Activated naive CD4-positive, alpha-beta T cell treated with anti-CD3 and anti-CD28 coated beads, Interleukin-2, amount 50 U/mL, for 24 hours (primary cell): ENCODE measurements at regions not wholly inside any gene's neighbourhood (a gene's known extent, or its start where the extent isn't known, plus 50 kb on each side); places are given as distances from the start of the nearest gene placed in this dataset.
"Not testable (repeated sequence)": the region's sequence is repeated elsewhere in the genome, so short reads cannot be mapped to it uniquely, and the experiment has no call there.

Source experiments
- H3K27ac Mint-ChIP-seq: one replicate; pipeline ENCODE4 v1.8.0; 2021; ENCODE audit warnings: mild to moderate bottlenecking, mixed read lengths
- H3K27me3 Mint-ChIP-seq: one replicate; pipeline ENCODE4 v1.8.0; 2021; ENCODE audit warnings: mixed read lengths
- H3K36me3 Mint-ChIP-seq: one replicate; pipeline ENCODE4 v1.8.0; 2021; ENCODE audit warnings: mixed read lengths
- H3K4me1 Mint-ChIP-seq: one replicate; pipeline ENCODE4 v1.8.0; 2021; ENCODE audit warnings: mixed read lengths
- H3K4me3 Mint-ChIP-seq: one replicate; pipeline ENCODE4 v1.8.0; 2021; ENCODE audit warnings: mild to moderate bottlenecking, mixed read lengths
- H3K9me3 Mint-ChIP-seq: one replicate; pipeline ENCODE4 v1.8.0; 2021; ENCODE audit warnings: mixed read lengths

DNA sequence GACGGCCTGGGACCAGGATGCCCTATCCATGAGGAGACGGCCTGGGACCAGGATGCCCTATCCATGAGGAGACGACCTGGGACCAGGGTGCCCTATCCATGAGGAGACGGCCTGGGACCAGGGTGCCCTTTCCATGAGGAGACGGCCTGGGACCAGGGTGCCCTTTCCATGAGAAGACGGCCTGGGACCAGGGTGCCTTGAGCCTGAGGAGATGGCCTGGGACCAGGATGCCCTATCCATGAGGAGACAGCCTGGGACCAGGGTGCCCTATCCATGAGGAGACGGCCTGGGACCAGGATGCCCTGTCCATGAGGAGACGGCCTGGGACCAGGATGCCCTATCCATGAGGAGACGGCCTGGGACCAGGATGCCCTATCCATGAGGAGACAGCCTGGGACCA lies 58.6 kb upstream of the VIPR2 start:
- H3K4me1 Mint-ChIP-seq: peaks cover 12% of the 10 kb centered on the region
- H3K36me3 Mint-ChIP-seq, H3K27ac Mint-ChIP-seq, H3K9me3 Mint-ChIP-seq, H3K27me3 Mint-ChIP-seq, H3K4me3 Mint-ChIP-seq: not testable (repeated sequence)

DNA sequence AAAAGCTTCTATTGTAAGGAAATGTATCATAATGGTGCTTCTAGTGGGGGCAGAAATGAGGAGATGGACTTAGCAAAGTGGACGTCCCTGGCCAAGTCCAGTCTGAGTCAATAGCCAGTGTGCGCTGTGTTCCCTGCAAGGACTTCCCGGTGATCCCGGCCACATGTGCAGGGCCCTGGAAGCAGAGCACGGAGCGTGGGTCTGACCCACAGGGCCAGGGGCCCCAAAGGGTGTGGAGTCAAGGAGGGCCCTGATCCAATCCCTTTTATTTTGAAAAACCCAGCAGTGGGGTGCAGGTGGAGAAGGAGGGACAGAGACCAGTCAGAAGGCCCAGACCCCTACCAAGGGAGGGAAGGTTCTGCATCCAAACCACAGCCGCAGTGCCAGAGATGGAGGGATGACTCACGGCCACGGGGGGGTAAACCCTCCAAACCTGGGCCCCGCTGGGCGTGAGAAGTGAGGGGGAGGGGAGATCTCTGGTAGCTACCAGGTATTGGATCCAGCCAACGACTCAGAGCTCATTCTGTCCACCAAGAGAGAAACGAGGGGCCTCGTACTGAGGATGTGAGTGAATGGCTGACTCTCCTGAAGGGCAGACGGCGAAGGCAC lies 57.2 kb upstream of the VIPR2 start:
- H3K27ac Mint-ChIP-seq: no peak overlapping the region

DNA sequence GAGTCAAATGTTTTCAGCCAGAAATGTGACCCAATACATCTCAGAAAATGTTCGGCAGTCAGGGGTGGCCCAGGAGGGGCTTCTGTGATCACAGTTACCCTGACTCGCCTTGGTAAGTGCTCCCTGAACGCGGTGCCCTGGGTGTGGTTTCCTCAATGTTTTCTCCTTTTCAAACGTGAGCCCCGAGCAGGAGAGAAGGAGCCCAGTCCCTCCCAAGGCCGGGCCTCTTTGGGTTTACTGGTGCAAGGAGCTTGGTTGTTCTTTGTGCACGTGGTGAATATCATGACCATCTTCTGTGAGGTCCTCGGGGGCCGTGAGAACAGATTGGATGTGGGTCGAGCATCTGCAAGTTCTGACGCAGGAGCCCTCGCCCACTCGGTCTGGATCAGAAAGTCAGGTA lies 55.8 kb upstream of the VIPR2 start:
- Mint-ChIP-seq H3K4me1 (peaks cover 33% of the 10 kb centered on the region), H3K27ac (no peak overlapping the region), H3K36me3 (no peaks in the 10 kb centered on the region), H3K4me3 (no peak overlapping the region), H3K27me3 (no peaks in the 10 kb centered on the region), H3K9me3 (no peaks in the 10 kb centered on the region)

More for the DNA sequence above, 57.2 kb upstream of the VIPR2 start:
- Mint-ChIP-seq H3K36me3 (no peaks in the 10 kb centered on the region), H3K4me1 (peaks cover 26% of the 10 kb centered on the region), H3K9me3 (no peaks in the 10 kb centered on the region), H3K4me3 (no peak overlapping the region), H3K27me3 (no peaks in the 10 kb centered on the region)

DNA sequence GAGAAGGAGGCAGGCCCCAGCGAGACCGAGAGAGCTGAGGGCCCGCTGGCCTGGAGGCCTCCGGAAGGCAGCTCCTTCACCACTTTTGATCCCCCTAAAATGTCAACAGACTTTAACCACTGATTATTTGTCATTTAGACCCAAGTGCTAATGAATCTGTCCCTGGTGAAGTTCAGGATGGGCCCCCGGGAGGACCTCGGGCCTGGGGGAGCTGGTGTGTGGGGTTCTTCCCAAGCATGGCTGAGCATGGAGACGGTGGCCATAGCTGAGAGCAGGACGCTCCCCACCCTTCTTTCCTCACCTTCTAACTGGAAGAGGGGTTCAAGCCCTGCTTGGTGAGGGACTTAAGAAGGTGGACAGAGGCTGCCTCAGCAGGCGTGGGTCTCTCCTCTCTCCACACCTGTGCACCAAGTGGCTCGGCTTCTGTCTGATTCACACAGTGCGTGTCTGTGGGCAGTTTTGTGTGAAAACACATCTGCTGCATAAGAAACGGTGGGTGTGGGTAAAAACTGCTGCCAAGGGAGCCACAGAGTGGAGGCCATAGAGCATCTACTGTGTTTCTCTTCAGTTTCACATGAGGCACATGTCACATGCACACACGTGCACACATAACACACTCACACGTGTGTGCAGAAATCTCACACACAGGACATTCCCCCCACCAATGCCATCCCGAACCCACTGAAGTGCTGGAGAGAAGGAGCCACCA lies 53.5 kb upstream of the VIPR2 start:
- Mint-ChIP-seq H3K27ac (peak overlapping the region; percentile 86), H3K36me3 (no peaks in the 10 kb centered on the region), H3K9me3 (no peaks in the 10 kb centered on the region), H3K4me1 (peaks cover 49% of the 10 kb centered on the region), H3K4me3 (peak overlapping the region; percentile 47), H3K27me3 (no peaks in the 10 kb centered on the region)

DNA sequence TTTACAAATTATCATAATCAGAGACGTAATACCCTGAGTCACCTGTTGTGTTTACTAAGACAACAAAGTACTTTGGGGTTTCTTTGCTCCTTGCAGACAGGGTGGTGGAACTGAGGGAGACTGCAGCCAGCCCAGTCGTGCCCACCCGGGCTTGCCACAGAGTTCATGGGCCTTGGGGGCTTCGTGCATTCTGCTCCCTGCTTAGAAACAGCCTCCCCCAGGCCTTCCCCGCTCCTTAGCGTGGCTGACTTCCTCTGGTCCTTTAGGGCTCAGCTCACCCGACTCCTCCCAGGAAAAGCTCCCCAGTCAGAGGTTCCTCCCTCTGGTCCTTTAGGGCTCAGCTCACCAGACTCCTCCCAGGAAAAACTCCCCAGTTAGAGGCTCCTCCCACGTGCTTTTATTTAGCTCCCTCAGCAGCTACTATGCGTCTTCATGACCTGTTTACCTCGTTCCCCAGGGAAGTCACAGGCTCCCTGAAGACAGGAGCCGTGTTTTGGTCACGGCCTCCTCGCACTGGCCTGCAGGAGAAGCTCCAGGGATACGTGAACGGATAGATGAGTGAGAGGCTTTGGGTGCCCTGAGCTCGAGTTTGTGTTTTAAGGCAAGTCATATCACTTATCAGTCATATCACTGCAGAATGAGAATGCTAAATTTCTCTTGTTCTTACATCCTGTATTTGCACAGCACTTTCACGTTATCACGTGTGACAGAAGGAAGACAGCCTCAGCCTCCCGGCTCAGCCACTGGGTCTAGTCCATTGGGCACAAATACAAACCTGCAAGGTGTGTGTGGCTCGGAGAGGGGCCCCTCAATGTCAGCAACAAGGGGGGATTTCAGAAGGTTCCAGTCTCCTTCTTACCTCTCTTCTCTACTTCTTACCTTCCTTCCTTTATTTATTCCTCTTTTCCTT lies 52.7 kb upstream of the VIPR2 start:
- Mint-ChIP-seq H3K36me3 (no peaks in the 10 kb centered on the region), H3K27ac (peak overlapping the region; percentile 86), H3K4me3 (peak overlapping the region; percentile 70), H3K9me3 (no peaks in the 10 kb centered on the region), H3K27me3 (no peaks in the 10 kb centered on the region), H3K4me1 (peaks cover 49% of the 10 kb centered on the region)

DNA sequence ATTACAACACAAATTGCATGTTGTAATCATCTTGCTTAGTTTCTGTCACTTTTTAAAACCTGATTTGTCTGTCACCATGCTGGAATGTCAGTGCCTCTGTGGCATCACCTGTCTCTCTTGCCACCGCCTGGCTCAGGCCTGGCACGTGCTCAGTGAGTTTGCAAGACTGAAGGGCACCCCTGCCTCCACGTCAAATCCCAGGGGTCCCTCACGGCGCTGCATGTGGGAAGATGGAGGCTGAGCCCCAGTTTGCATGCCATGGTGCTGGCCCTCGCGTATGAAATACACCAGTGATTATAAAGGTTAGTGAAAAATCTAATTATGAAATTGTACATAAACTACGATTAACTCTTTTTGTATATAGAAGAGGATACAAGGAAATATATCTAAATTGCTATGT lies 51.9 kb upstream of the VIPR2 start:
- H3K27ac Mint-ChIP-seq: no peak overlapping the region
- H3K4me1 Mint-ChIP-seq: peaks cover 52% of the 10 kb centered on the region
- no peak overlapping the region for H3K4me3 Mint-ChIP-seq

DNA sequence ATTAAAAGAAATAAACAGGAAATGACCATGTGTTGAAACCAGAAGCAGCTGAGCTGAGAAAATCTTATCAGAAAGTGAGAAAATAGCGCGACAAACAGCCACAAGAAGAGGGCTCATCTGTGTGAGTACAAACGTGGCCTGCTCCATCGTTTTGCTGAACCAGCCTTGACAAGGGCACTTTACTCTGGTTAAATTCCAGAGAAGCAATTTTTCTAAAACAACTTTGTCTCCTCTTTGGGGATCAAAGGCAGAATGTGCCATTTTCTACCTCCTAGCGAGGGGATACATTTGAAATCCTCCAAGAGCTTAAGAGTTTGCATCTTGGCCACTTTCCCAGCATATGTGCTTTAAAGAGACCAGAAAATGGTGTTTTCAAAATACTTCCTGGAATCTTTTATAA lies 51.3 kb upstream of the VIPR2 start:
- Mint-ChIP-seq H3K27me3 (no peaks in the 10 kb centered on the region), H3K4me3 (no peak overlapping the region), H3K9me3 (no peaks in the 10 kb centered on the region), H3K27ac (no peak overlapping the region), H3K4me1 (peaks cover 52% of the 10 kb centered on the region), H3K36me3 (no peaks in the 10 kb centered on the region)

More for the DNA sequence above, 51.9 kb upstream of the VIPR2 start:
- H3K9me3 Mint-ChIP-seq: no peaks in the 10 kb centered on the region
- H3K27me3 Mint-ChIP-seq: no peaks in the 10 kb centered on the region
- no peaks in the 10 kb centered on the region for H3K36me3 Mint-ChIP-seq
